PC-3 (cell line): ENCODE measurements at regions not wholly inside any gene's neighbourhood (a gene's known extent, or its start where the extent isn't known, plus 50 kb on each side); places are given as distances from the start of the nearest gene placed in this dataset.
A peak's percentile ranks its signal among the peaks of the same experiment; 100 is the strongest.

Experiments
- ATAC-seq: fragments of 200-7000 bp; cut with Tn5 transposase; 2 replicates; pipeline ENCODE4 v1.9.1; 2020; ENCODE audit warnings: mild to moderate bottlenecking, moderate library complexity
- BruUV-seq: library from RNA; stranded (reverse); fragments of 400-500 nt; replicated peaks from 2 replicates; lab custom pipeline; 2021; lab: Mats Ljungman, UMichigan
- CTCF ChIA-PET: fragments of 300-600 bp; sonication (Branson Sonifier 250); formaldehyde crosslinking; loops from one replicate; lab custom pipeline; 2022; ENCODE audit warnings: antibody characterized with exemption; lab: Charles Lee
- POLR2A ChIA-PET: fragments of 300-600 bp; sonication (Branson Sonifier 250); formaldehyde crosslinking; loops from one replicate; lab custom pipeline; 2022; ENCODE audit warnings: antibody characterized with exemption; ENCODE audit not compliant: unreplicated experiment; lab: Charles Lee
- DNase-seq: peaks from one replicate; pipeline ENCODE4 v3.0.0-alpha.2; 2015
- H2AFZ ChIP-seq: fragments of 300-600 bp; sonication (generic); 2 replicates; pipeline ENCODE4 v1.6.0; 2016; ENCODE audit warnings: antibody characterized with exemption, low read length
- H3F3A ChIP-seq: fragments of 300-600 bp; sonication (generic); one replicate; pipeline ENCODE4 v1.6.0; 2017; ENCODE audit warnings: antibody characterized with exemption, low read length, control low read depth, mild to moderate bottlenecking; ENCODE audit not compliant: unreplicated experiment
- H3K27ac ChIP-seq: fragments of 300-600 bp; sonication (generic); 2 replicates; pipeline ENCODE4 v1.5.1; 2016; ENCODE audit warnings: mild to moderate bottlenecking, low read length
- H3K27me3 ChIP-seq: fragments of 300-600 bp; sonication (generic); 2 replicates; pipeline ENCODE4 v1.6.1; 2016; ENCODE audit warnings: low read length, mixed read lengths
- H3K36me3 ChIP-seq: fragments of 300-600 bp; sonication (generic); 2 replicates; pipeline ENCODE4 v1.6.1; 2016; ENCODE audit warnings: low read depth, mixed run types, low read length, mixed read lengths
- H3K4me1 ChIP-seq: fragments of 300-600 bp; sonication (generic); 2 replicates; pipeline ENCODE4 v1.5.1; 2016; ENCODE audit warnings: low read length; ENCODE audit not compliant: insufficient read depth
- H3K4me2 ChIP-seq: fragments of 300-600 bp; sonication (generic); 2 replicates; pipeline ENCODE4 v1.6.0; 2016; ENCODE audit warnings: low read length
- H3K4me3 ChIP-seq: fragments of 300-600 bp; sonication (generic); 2 replicates; pipeline ENCODE4 v1.5.1; 2016; ENCODE audit warnings: mild to moderate bottlenecking, low read length, mixed read lengths
- H3K79me2 ChIP-seq: fragments of 300-600 bp; sonication (generic); 2 replicates; pipeline ENCODE4 v1.6.1; 2017; ENCODE audit warnings: low read length, mixed read lengths
- H3K9ac ChIP-seq: fragments of 300-600 bp; sonication (generic); 2 replicates; pipeline ENCODE4 v1.6.0; 2016; ENCODE audit warnings: mild to moderate bottlenecking, low read length
- H3K9me2 ChIP-seq: fragments of 300-600 bp; sonication (generic); replicated peaks from 2 replicates; pipeline ENCODE4 v1.6.1; 2016; ENCODE audit warnings: mixed run types, low read length, mixed read lengths
- H3K9me3 ChIP-seq: fragments of 300-600 bp; sonication (generic); 2 replicates; pipeline ENCODE4 v1.6.1; 2016; ENCODE audit warnings: low read length, mixed read lengths
- H4K20me1 ChIP-seq: fragments of 300-600 bp; sonication (generic); 2 replicates; pipeline ENCODE4 v1.6.1; 2016; ENCODE audit warnings: low read length, mixed read lengths
- CTCF ChIP-seq: fragments of 300-600 bp; sonication (generic); conservative IDR thresholded peaks from 2 replicates; pipeline ENCODE4 v1.5.1; 2017; ENCODE audit warnings: antibody characterized with exemption, low read depth, mild to moderate bottlenecking, low read length
- EZH2 ChIP-seq: fragments of 300-600 bp; sonication (generic); IDR thresholded peaks from one replicate; pipeline ENCODE4 v1.6.1; 2017; ENCODE audit warnings: antibody characterized with exemption, mild to moderate bottlenecking, low read length; ENCODE audit not compliant: unreplicated experiment
- EZH2phosphoT487 ChIP-seq: fragments of 300-600 bp; sonication (generic); IDR thresholded peaks from 2 replicates; pipeline ENCODE4 v1.6.1; 2018; ENCODE audit warnings: mild to moderate bottlenecking, antibody characterized with exemption, low read length, borderline replicate concordance
- intact Hi-C: fragments of 100-400 bp; cut with micrococcal nuclease; formaldehyde crosslinking; loops from 2 replicates; pipeline ENCODE4 v1.9.0; 2023

GRCh38 chr13:62643799-62644524 lies 1228.3 kb upstream of the PCDH20 start:
- no peak for DNase-seq
- POLR2A ChIA-PET, result no interaction called here
- Histone ChIP-seq H3K27me3 (no peaks in the 10 kb centered on the region), H3K79me2 (no peaks in the 10 kb centered on the region), H3K9ac (no peak overlapping the region), H4K20me1 (no peaks in the 10 kb centered on the region), H3K36me3 (no peaks in the 10 kb centered on the region), H2AFZ (no peak overlapping the region), H3K4me2 (no peak overlapping the region), H3K9me3 (peaks cover 10% of the 10 kb centered on the region), H3K4me3 (no peak overlapping the region), H3K4me1 (no peaks in the 10 kb centered on the region), H3F3A (peaks cover 9% of the 10 kb centered on the region), H3K27ac (no peak overlapping the region), H3K9me2 (no peaks in the 10 kb centered on the region)
- CTCF ChIA-PET, result no interaction called here
- no peak for ATAC-seq
- intact Hi-C loops, result no loop called here
- BruUV-seq, result no TSS peak
- TF ChIP-seq EZH2 (no peak), CTCF (no peak), EZH2phosphoT487 (no peak)

- ChIA-PET CTCF (no interaction called here), POLR2A (no interaction called here)
- H3K79me2 ChIP-seq, result no peaks in the 10 kb centered on the region
- intact Hi-C loops, result no loop called here
- H3F3A ChIP-seq, result peaks cover 9% of the 10 kb centered on the region
- peak overlapping the region; percentile 63 for H3K27ac ChIP-seq
- no peaks in the 10 kb centered on the region for H3K27me3 ChIP-seq
- no peaks in the 10 kb centered on the region for H3K9me2 ChIP-seq
- H3K4me2 ChIP-seq, result no peak overlapping the region
- no peak overlapping the region for H3K4me3 ChIP-seq
- ATAC-seq, result peak; percentile 95
- no peaks in the 10 kb centered on the region for H4K20me1 ChIP-seq
- BruUV-seq, result no TSS peak
- H3K9ac ChIP-seq, result no peak overlapping the region
- TF ChIP-seq EZH2phosphoT487 (no peak), CTCF (no peak), EZH2 (no peak)
- peaks cover 10% of the 10 kb centered on the region for H3K9me3 ChIP-seq
- no peak overlapping the region for H2AFZ ChIP-seq
- DNase-seq, result peak; percentile 80
- H3K36me3 ChIP-seq, result no peaks in the 10 kb centered on the region
- no peaks in the 10 kb centered on the region for H3K4me1 ChIP-seq
Measured at GRCh38 chr13:62643007-62643483, 1227.4 kb upstream of the PCDH20 start.

GRCh38 chr13:62635161-62635560 lies 1219.5 kb upstream of the PCDH20 start:
- no peak overlapping the region for H3K4me3 ChIP-seq
- intact Hi-C loops, result no loop called here
- 0 out of 2 replicates have a peak, but pooled peaks cover 3% of the 10 kb centered on the region for H3K9me3 ChIP-seq
- H2AFZ ChIP-seq, result no peak overlapping the region
- CTCF ChIA-PET, result no interaction called here
- no peaks in the 10 kb centered on the region for H3K79me2 ChIP-seq
- DNase-seq (no peak), ATAC-seq (no peak)
- H4K20me1 ChIP-seq, result no peaks in the 10 kb centered on the region
- H3K27me3 ChIP-seq, result no peaks in the 10 kb centered on the region
- H3K27ac ChIP-seq, result no peak overlapping the region
- H3K4me2 ChIP-seq, result no peak overlapping the region
- H3K4me1 ChIP-seq, result no peaks in the 10 kb centered on the region
- TF ChIP-seq EZH2phosphoT487, result no peak
- TF ChIP-seq EZH2, result no peak
- no peak for TF ChIP-seq CTCF
- POLR2A ChIA-PET, result no interaction called here
- no peaks in the 10 kb centered on the region for H3K9me2 ChIP-seq
- no TSS peak for BruUV-seq
- H3K36me3 ChIP-seq, result no peaks in the 10 kb centered on the region
- H3F3A ChIP-seq, result no peaks in the 10 kb centered on the region
- no peak overlapping the region for H3K9ac ChIP-seq
